ENCODE measurements at regions not wholly inside any gene's neighbourhood (a gene's known extent, or its start where the extent isn't known, plus 50 kb on each side); places are given as distances from the start of the nearest gene placed in this dataset.

GRCh38 chr16:64254443-64255367 is 867.2 kb downstream of the CDH11 start:
- Mint-ChIP-seq H3K4me3 (no peak overlapping the region), H3K9me3 (no peaks in the 10 kb centered on the region), H3K36me3 (ENCODE audit: low read depth) (no peaks in the 10 kb centered on the region), H3K27me3 (ENCODE audit: insufficient read depth) (no peaks in the 10 kb centered on the region), H3K27ac (no peak overlapping the region), H3K4me1 (ENCODE audit: low read depth) (peaks cover 21% of the 10 kb centered on the region)
- no peak for DNase-seq
- TF ChIP-seq CTCF (IDR thresholded peaks at IDR 0.05) = no peak

- no peaks in the 10 kb centered on the region for H3K36me3 Mint-ChIP-seq (ENCODE audit: low read depth)
- no peak overlapping the region for H3K4me3 Mint-ChIP-seq
- peaks cover 21% of the 10 kb centered on the region for H3K4me1 Mint-ChIP-seq (ENCODE audit: low read depth)
- H3K27me3 Mint-ChIP-seq (ENCODE audit: insufficient read depth) = no peaks in the 10 kb centered on the region
- no peak for DNase-seq
- no peak for TF ChIP-seq CTCF (IDR thresholded peaks at IDR 0.05)
- H3K27ac Mint-ChIP-seq = no peak overlapping the region
- no peaks in the 10 kb centered on the region for H3K9me3 Mint-ChIP-seq
Measured at GRCh38 chr16:64253525-64253924, 868.3 kb downstream of the CDH11 start.

- Mint-ChIP-seq H3K36me3 (ENCODE audit: low read depth) (no peaks in the 10 kb centered on the region), H3K27ac (no peak overlapping the region), H3K9me3 (no peaks in the 10 kb centered on the region), H3K4me1 (ENCODE audit: low read depth) (peaks cover 21% of the 10 kb centered on the region), H3K27me3 (ENCODE audit: insufficient read depth) (no peaks in the 10 kb centered on the region), H3K4me3 (no peak overlapping the region)
- DNase-seq = peak; percentile 6
- no peak for TF ChIP-seq CTCF (IDR thresholded peaks at IDR 0.05)
Measured at GRCh38 chr16:64253096-64253495, 868.8 kb downstream of the CDH11 start.

GRCh38 chr16:64251742-64252141 is 870.1 kb downstream of the CDH11 start:
- no peak for DNase-seq
- Mint-ChIP-seq H3K4me1 (ENCODE audit: low read depth) (peaks cover 21% of the 10 kb centered on the region), H3K9me3 (no peaks in the 10 kb centered on the region), H3K27ac (no peak overlapping the region), H3K36me3 (ENCODE audit: low read depth) (no peaks in the 10 kb centered on the region), H3K4me3 (no peak overlapping the region), H3K27me3 (ENCODE audit: insufficient read depth) (no peaks in the 10 kb centered on the region)
- TF ChIP-seq CTCF (IDR thresholded peaks at IDR 0.05) = no peak

- Mint-ChIP-seq H3K36me3 (ENCODE audit: low read depth) (no peaks in the 10 kb centered on the region), H3K4me3 (no peak overlapping the region), H3K27me3 (ENCODE audit: insufficient read depth) (no peaks in the 10 kb centered on the region), H3K9me3 (no peaks in the 10 kb centered on the region), H3K4me1 (ENCODE audit: low read depth) (peaks cover 21% of the 10 kb centered on the region), H3K27ac (no peak overlapping the region)
- peak; percentile 27 for DNase-seq
- no peak for TF ChIP-seq CTCF (IDR thresholded peaks at IDR 0.05)
Measured at GRCh38 chr16:64250866-64251265, 871.0 kb downstream of the CDH11 start.

Measured in HFFc6 (cell line).